ENCODE measurements at regions not wholly inside any gene's neighbourhood (a gene's known extent, or its start where the extent isn't known, plus 50 kb on each side); places are given as distances from the start of the nearest gene placed in this dataset.
"Not testable (repeated sequence)": the region's sequence is repeated elsewhere in the genome, so short reads cannot be mapped to it uniquely, and the experiment has no call there.

- DNase-seq (ENCODE audit: low spot score), result not testable (repeated sequence)
These were observed 599.3 kb upstream of the B3GAT1 start for GRCh38 chr11:135011313-135011712.

GRCh38 chr11:135009125-135009524 is 597.1 kb upstream of the B3GAT1 start:
- DNase-seq (ENCODE audit: low spot score), result no peak

DNA sequence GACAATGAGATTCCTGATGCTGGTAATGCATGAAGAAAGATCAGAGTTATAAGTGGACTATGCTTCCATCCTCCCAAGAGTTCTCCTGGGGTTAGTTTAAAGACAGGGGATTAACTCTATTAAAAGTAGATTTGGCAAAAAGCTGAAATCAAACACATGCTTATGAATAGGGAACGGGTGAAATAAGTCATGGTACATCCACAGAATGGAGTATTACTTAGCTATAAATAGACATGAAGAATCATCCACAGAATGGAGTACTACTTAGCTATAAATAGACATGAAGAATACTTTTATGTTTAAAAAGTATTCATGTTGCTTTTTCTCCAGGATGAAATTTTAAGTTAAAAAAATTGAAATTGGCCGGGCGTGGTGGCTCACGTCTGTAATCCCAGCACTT is 596.4 kb upstream of the B3GAT1 start:
- DNase-seq (ENCODE audit: low spot score), result no peak

GRCh38 chr11:135008001-135008405 is 596.0 kb upstream of the B3GAT1 start:
- DNase-seq (ENCODE audit: low spot score), result no peak

GRCh38 chr11:135006800-135007199 is 594.8 kb upstream of the B3GAT1 start:
- no peak for DNase-seq (ENCODE audit: low spot score)

- DNase-seq (ENCODE audit: low spot score), result no peak
These were observed 592.5 kb upstream of the B3GAT1 start for GRCh38 chr11:135004495-135004894.

GRCh38 chr11:135002236-135002635 is 590.2 kb upstream of the B3GAT1 start:
- no peak for DNase-seq (ENCODE audit: low spot score)

- DNase-seq (ENCODE audit: low spot score), result no peak
These were observed 589.5 kb upstream of the B3GAT1 start for GRCh38 chr11:135001581-135001980.

DNA sequence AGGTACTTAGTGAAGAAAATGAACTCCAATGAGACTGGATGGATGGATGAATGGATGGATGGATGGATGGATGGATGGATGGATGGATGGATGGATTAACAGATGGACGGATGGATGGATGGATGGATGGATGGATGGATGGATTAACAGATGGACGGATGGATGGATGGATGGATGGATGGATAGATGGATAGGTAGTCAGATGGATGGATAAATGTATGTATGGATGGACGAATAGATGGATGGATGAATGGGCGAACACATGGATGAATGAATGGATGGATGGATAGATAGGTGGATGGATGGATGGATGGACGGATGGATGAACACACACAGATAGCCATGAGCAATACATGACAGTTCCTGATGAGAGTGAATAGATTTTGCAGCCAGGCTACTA is 589.0 kb upstream of the B3GAT1 start:
- not testable (repeated sequence) for DNase-seq (ENCODE audit: low spot score)

DNA sequence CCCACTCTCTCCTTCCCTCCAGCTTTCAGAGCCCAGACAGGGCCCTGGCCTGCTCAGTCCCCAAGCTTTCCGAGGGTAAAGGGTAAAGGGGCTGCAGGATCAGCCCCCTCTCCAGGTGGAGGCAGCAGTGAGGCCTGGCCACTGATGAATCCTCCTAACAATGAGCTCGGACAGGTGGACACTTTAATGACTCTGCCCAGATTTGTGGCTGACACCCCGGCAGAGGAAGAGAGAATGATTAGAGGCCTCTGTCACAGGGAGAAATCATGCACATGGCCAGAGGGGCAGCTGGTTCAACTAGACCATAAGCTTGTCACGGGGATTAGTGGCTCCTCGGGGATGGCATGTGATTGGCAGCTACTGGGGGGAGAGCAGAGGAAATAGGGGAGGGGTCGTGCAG is 587.5 kb upstream of the B3GAT1 start:
- no peak for DNase-seq (ENCODE audit: low spot score)

DNA sequence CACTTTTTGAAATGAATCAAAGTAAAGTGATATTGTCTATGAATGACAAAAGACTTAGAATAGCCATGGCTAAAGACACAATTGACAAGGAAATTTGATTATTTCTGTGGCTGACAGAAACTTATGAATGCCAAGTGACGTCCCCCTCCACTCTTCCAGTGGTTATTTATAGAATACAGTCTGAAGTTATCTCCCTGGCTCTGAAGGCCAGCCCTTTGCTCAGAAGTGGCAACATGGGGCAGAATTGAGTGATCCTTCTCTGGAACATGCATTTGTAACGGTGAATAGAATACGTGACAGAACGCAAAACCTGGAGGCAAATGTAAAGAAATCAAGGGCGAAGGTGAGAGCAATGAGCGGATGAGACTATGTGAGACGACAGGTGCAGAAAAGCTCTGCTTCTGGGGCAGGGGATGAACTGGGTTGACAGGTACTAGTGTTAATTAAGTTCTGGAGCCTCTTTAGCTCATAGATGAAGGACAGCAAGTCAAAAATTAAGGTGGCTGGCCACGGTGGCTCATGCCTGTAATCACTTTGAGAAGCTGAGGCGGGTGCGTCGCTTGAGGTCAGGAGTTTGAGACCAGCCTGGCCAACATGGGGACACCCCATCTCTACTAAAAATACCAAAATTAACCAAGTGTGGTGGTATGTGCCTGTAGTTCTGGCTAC is 585.7 kb upstream of the B3GAT1 start:
- DNase-seq (ENCODE audit: low spot score), result no peak

DNA sequence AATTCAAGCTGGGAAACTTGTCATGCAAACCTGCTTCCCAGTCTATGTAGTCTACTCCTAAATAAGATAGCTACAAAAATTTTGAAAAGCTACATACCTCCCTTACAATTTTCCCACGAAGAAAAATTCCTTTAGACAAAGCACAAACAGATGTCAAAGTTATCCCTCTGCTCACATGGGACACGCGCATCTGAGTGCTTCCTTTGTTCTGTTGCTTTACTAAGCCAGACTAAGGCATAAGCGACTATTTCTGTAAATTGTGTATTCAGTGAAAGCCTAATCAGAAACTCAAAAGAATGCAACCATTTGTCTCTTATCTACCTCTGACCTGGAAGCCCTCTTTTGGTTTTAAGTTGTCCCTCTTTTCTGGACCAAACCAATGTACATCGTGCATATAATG is 583.7 kb upstream of the B3GAT1 start:
- DNase-seq (ENCODE audit: low spot score), result no peak

- DNase-seq (ENCODE audit: low spot score), result no peak
These were observed 582.4 kb upstream of the B3GAT1 start for GRCh38 chr11:134994431-134994830.

- DNase-seq (ENCODE audit: low spot score), result no peak
These were observed 581.7 kb upstream of the B3GAT1 start for GRCh38 chr11:134993691-134994243.

GRCh38 chr11:134992981-134993380 is 580.9 kb upstream of the B3GAT1 start:
- DNase-seq (ENCODE audit: low spot score), result no peak

GRCh38 chr11:134988495-134988894 is 576.5 kb upstream of the B3GAT1 start:
- no peak for DNase-seq (ENCODE audit: low spot score)

GRCh38 chr11:134987822-134988221 is 575.8 kb upstream of the B3GAT1 start:
- DNase-seq (ENCODE audit: low spot score), result no peak

DNA sequence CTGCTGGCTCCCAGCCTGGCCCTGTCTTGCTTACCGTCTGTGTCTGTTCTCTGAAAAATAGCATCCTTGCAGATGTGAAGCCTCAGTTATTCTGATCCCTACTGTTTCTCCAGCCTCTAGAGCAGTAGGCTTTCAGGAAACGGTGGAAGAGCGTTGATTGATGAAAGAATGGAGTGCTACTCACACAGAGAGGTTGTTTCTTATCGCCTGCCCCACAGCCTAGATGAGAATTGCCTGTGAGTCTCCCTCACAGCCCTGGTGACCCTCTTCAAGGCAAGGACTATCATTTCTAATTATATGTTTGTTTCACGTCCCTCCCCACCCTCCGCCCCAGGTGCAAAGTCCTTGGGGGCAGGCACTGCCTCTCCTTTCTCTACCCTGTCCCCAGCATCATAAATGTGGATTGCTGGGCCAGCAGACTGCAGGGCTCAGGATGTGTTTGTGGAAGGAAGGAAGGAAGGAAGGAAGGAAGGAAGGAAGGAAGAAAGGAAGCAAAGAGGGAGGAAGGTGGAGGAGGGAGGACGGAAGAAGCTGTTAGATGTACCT is 575.3 kb upstream of the B3GAT1 start:
- no peak for DNase-seq (ENCODE audit: low spot score)

- DNase-seq (ENCODE audit: low spot score), result no peak
These were observed 572.4 kb upstream of the B3GAT1 start for GRCh38 chr11:134984421-134984820.

- not testable (repeated sequence) for DNase-seq (ENCODE audit: low spot score)
These were observed 570.4 kb upstream of the B3GAT1 start for GRCh38 chr11:134982432-134982831.

- no peak for DNase-seq (ENCODE audit: low spot score)
These were observed 569.8 kb upstream of the B3GAT1 start for GRCh38 chr11:134981835-134982234.

DNA sequence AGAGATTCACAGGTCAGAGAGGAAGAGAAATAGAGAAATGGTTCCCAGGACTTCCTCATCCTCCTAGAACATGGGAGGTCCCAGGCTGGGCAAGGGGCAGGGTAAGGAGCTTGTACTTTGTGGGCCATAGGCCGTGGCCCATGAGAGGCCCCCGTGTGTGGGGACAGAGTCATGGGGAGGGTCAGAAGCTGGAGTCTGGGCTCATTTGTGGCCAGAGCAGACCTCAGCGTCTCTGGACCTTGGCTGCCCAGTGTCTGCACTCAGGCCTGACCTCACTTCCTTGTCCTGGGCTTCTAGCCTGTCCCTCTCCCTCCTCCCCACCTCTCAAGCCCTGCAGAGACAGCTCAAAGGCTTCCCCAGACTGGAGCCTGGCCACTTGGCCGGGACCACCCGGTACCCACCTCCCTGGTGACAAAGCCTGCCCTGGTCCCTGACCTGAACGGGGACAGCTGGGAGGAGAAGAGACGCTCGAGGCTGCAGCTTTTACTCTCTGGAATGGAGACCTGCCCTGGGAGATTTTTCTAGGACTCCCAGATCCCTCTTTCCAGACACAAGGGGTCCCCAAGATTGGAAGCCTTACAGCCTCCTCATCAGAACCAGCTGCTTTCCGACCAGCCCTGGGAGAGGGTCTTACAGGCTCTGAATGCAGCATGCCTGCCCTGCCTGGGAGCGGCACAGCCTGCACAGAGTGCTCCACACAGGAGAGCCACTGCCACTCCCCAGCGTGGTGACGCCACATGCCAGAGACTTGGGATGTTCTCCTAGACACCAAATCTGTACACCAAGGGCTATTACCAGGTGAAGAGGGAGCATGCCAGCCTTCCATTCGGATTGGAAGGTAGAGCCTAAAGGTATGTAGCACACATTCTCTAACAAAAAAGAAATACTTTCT is 569.0 kb upstream of the B3GAT1 start:
- DNase-seq (ENCODE audit: low spot score), result no peak

DNA sequence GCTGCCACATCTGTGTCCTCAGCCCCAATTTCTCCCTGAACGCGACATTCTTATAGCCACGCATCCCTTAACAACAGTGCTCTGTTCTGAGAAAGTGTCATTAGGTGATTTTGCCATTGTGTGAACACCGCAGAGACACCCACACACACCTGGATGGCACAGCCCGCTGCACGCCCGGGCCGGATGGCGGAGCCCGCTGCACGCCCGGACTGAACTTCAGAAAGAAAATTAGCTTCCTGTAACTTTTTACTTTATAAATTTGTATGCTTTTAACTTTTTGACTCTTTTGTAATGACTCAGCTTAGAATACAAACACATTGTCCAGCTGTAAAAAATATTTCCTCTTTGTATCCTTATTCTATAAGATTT is 567.0 kb upstream of the B3GAT1 start:
- DNase-seq (ENCODE audit: low spot score), result not testable (repeated sequence)

Measured in GM03348 (cell line).